Neural cell (in vitro differentiated cells): ENCODE measurements at regions not wholly inside any gene's neighbourhood (a gene's known extent, or its start where the extent isn't known, plus 50 kb on each side); places are given as distances from the start of the nearest gene placed in this dataset.

Source experiments
- EP300 ChIP-seq: fragments of 450-650 bp; conservative IDR thresholded peaks from 2 replicates; pipeline ENCODE4 v1.6.1; 2014; ENCODE audit warnings: antibody characterized with exemption, mild to moderate bottlenecking, moderate library complexity; ENCODE audit not compliant: poor library complexity, severe bottlenecking
- MXI1 ChIP-seq: fragments of 450-650 bp; conservative IDR thresholded peaks from 2 replicates; pipeline ENCODE4 v1.6.1; 2014; ENCODE audit warnings: antibody characterized with exemption, mild to moderate bottlenecking; ENCODE audit not compliant: poor library complexity, severe bottlenecking
- RAD21 ChIP-seq: fragments of 450-650 bp; conservative IDR thresholded peaks from 2 replicates; pipeline ENCODE4 v1.6.1; 2014; ENCODE audit warnings: antibody characterized with exemption, mild to moderate bottlenecking, moderate library complexity
- SMC3 ChIP-seq: fragments of 450-650 bp; conservative IDR thresholded peaks from 2 replicates; pipeline ENCODE4 v1.6.1; 2014; ENCODE audit warnings: antibody characterized with exemption, mild to moderate bottlenecking, moderate library complexity; ENCODE audit not compliant: poor library complexity
- TAF1 ChIP-seq: IDR thresholded peaks from 2 replicates; pipeline ENCODE4 v1.6.1; 2012; ENCODE audit warnings: low read depth
- TF ChIP-seq, protein P1 (sequence below): fragments of 450-650 bp; IDR thresholded peaks from 2 replicates; pipeline ENCODE4 v1.5.1; 2014; ENCODE audit warnings: antibody characterized with exemption, mild to moderate bottlenecking, moderate library complexity; ENCODE audit not compliant: poor library complexity, severe bottlenecking
- TF ChIP-seq, protein P2 (sequence below): IDR thresholded peaks from 2 replicates; pipeline ENCODE4 v1.6.1; 2012; ENCODE audit warnings: borderline replicate concordance

DNA sequence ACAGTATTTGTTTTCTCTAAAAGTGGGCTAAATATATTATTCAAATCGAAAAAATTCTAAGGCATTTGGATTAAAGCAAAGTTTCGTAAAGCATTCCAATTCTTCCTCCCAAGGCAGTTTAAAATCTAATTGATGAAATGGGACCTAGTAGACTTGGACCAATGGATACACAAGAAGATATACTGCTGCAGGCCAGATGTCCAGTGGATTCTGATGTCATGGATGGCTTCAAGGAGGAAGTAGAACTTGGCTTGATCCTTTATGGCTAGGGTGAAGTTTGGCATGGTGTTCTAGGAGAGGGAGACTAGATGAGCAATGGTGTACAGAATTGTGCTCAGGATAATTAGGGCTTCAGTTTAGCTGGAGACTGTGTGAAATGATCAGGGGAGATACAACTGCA, 559.5 kb upstream of the MMS22L start:
- TF ChIP-seq, protein P1, sequence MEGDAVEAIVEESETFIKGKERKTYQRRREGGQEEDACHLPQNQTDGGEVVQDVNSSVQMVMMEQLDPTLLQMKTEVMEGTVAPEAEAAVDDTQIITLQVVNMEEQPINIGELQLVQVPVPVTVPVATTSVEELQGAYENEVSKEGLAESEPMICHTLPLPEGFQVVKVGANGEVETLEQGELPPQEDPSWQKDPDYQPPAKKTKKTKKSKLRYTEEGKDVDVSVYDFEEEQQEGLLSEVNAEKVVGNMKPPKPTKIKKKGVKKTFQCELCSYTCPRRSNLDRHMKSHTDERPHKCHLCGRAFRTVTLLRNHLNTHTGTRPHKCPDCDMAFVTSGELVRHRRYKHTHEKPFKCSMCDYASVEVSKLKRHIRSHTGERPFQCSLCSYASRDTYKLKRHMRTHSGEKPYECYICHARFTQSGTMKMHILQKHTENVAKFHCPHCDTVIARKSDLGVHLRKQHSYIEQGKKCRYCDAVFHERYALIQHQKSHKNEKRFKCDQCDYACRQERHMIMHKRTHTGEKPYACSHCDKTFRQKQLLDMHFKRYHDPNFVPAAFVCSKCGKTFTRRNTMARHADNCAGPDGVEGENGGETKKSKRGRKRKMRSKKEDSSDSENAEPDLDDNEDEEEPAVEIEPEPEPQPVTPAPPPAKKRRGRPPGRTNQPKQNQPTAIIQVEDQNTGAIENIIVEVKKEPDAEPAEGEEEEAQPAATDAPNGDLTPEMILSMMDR, result no peak
- TF ChIP-seq RAD21 (no peak), MXI1 (no peak), EP300 (no peak), SMC3 (no peak), TAF1 (no peak)
- TF ChIP-seq, protein P2, sequence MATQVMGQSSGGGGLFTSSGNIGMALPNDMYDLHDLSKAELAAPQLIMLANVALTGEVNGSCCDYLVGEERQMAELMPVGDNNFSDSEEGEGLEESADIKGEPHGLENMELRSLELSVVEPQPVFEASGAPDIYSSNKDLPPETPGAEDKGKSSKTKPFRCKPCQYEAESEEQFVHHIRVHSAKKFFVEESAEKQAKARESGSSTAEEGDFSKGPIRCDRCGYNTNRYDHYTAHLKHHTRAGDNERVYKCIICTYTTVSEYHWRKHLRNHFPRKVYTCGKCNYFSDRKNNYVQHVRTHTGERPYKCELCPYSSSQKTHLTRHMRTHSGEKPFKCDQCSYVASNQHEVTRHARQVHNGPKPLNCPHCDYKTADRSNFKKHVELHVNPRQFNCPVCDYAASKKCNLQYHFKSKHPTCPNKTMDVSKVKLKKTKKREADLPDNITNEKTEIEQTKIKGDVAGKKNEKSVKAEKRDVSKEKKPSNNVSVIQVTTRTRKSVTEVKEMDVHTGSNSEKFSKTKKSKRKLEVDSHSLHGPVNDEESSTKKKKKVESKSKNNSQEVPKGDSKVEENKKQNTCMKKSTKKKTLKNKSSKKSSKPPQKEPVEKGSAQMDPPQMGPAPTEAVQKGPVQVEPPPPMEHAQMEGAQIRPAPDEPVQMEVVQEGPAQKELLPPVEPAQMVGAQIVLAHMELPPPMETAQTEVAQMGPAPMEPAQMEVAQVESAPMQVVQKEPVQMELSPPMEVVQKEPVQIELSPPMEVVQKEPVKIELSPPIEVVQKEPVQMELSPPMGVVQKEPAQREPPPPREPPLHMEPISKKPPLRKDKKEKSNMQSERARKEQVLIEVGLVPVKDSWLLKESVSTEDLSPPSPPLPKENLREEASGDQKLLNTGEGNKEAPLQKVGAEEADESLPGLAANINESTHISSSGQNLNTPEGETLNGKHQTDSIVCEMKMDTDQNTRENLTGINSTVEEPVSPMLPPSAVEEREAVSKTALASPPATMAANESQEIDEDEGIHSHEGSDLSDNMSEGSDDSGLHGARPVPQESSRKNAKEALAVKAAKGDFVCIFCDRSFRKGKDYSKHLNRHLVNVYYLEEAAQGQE, result no peak
